CD14-positive monocyte (primary cell): ENCODE measurements at regions not wholly inside any gene's neighbourhood (a gene's known extent, or its start where the extent isn't known, plus 50 kb on each side); places are given as distances from the start of the nearest gene placed in this dataset.
A peak's percentile ranks its signal among the peaks of the same experiment; 100 is the strongest.

ENCODE experiments used
- DNase-seq, 3 donors: peaks; one replicate each; pipeline ENCODE4 v3.0.0-alpha.2; 2011 to 2022
- H2AFZ ChIP-seq: 2 replicates; pipeline ENCODE4 v1.6.0; 2012; ENCODE audit warnings: mild to moderate bottlenecking, low read depth, low read length, inconsistent platforms; ENCODE audit not compliant: insufficient read depth, poor library complexity, severe bottlenecking
- H3K27ac ChIP-seq, 2 donors: 1 replicate in 1 of 2; 2 replicates in 1 of 2; pipeline ENCODE4 v1.5.1; 2012 to 2013; ENCODE audit warnings: low read length in 2 of 2, control low read depth in 1 of 2, inconsistent platforms in 1 of 2, low read depth in 1 of 2, mild to moderate bottlenecking in 1 of 2
- H3K27me3 ChIP-seq, 2 donors: one replicate each; pipeline versions ENCODE4 v1.6.0 to v1.6.1; 2011 to 2013; ENCODE audit warnings: low read length in 2 of 2; ENCODE audit not compliant: control insufficient read depth in 2 of 2, insufficient read depth in 2 of 2
- H3K36me3 ChIP-seq, 2 donors: replicated peaks in 1 of 2; 1 replicate in 1 of 2; 2 replicates in 1 of 2; pipeline versions ENCODE4 v1.5.1 to v1.6.1; 2012 to 2013; ENCODE audit warnings: low read length in 2 of 2, control low read depth in 1 of 2, inconsistent platforms in 1 of 2, mild to moderate bottlenecking in 1 of 2; ENCODE audit not compliant: insufficient read depth in 2 of 2, control insufficient read depth in 1 of 2
- H3K4me1 ChIP-seq, 2 donors: 1 replicate in 1 of 2; 2 replicates in 1 of 2; pipeline versions ENCODE4 v1.5.1 to v1.6.1; 2012 to 2013; ENCODE audit warnings: low read length in 2 of 2, control low read depth in 1 of 2, inconsistent platforms in 1 of 2, mild to moderate bottlenecking in 1 of 2, moderate library complexity in 1 of 2; ENCODE audit not compliant: insufficient read depth in 2 of 2, control insufficient read depth in 1 of 2
- H3K4me2 ChIP-seq: replicated peaks from 2 replicates; pipeline ENCODE3; 2012; ENCODE audit warnings: low read length, moderate library complexity, mild to moderate bottlenecking; ENCODE audit not compliant: poor library complexity, severe bottlenecking; ENCODE audit errors: extremely low read depth
- H3K4me3 ChIP-seq, 3 experiments: fragments of 200-600 bp in 1 of 3; sonication (generic) in 1 of 3; replicated peaks in 1 of 3; 1 replicate in 2 of 3; 2 replicates in 1 of 3; pipeline ENCODE4 v1.5.1; 2011 to 2013; ENCODE audit warnings: low read length in 3 of 3, mild to moderate bottlenecking in 3 of 3, control low read depth in 2 of 3, low read depth in 2 of 3, inconsistent platforms in 1 of 3, moderate library complexity in 1 of 3
- H3K79me2 ChIP-seq: 2 replicates; pipeline ENCODE4 v1.6.0; 2012; ENCODE audit warnings: mild to moderate bottlenecking, control low read depth, inconsistent platforms, low read length, moderate library complexity; ENCODE audit not compliant: insufficient read depth
- H3K9ac ChIP-seq: 2 replicates; pipeline ENCODE4 v1.6.0; 2017; ENCODE audit warnings: low read length, mild to moderate bottlenecking; ENCODE audit not compliant: insufficient read depth, poor library complexity, severe bottlenecking
- H3K9me3 ChIP-seq, 2 donors: replicated peaks in 1 of 2; 1 replicate in 1 of 2; 2 replicates in 1 of 2; pipeline versions ENCODE4 v1.5.1 to v1.6.1; 2012 to 2013; ENCODE audit warnings: low read length in 2 of 2, control low read depth in 1 of 2; ENCODE audit not compliant: control insufficient read depth in 1 of 2, insufficient read depth in 1 of 2
- H4K20me1 ChIP-seq: 2 replicates; pipeline ENCODE4 v1.6.0; 2012; ENCODE audit warnings: mild to moderate bottlenecking, low read length, control low read depth, moderate library complexity; ENCODE audit not compliant: insufficient read depth
- H3K27ac Mint-ChIP-seq, 7 donors: one replicate each; pipeline ENCODE4 v1.8.0; 2020; ENCODE audit warnings: mild to moderate bottlenecking in 7 of 7, mixed read lengths in 7 of 7, moderate library complexity in 6 of 7, inconsistent platforms in 2 of 7
- H3K27me3 Mint-ChIP-seq, 3 donors: one replicate each; pipeline ENCODE4 v1.8.0; 2021 to 2022; ENCODE audit warnings: low read depth in 3 of 3, mild to moderate bottlenecking in 3 of 3, mixed read lengths in 3 of 3, moderate library complexity in 3 of 3, inconsistent platforms in 1 of 3
- H3K36me3 Mint-ChIP-seq, 2 donors: one replicate each; pipeline ENCODE4 v1.8.0; 2020; ENCODE audit warnings: mixed read lengths in 2 of 2, inconsistent platforms in 1 of 2, mild to moderate bottlenecking in 1 of 2
- H3K4me1 Mint-ChIP-seq: one replicate; pipeline ENCODE4 v1.8.0; 2020; ENCODE audit warnings: mild to moderate bottlenecking, mixed read lengths
- H3K4me3 Mint-ChIP-seq, 2 donors: one replicate each; pipeline ENCODE4 v1.8.0; 2020; ENCODE audit warnings: mild to moderate bottlenecking in 2 of 2, mixed read lengths in 2 of 2, moderate library complexity in 1 of 2
- H3K9me3 Mint-ChIP-seq, 7 donors: one replicate each; pipeline ENCODE4 v1.8.0; 2020 to 2022; ENCODE audit warnings: mixed read lengths in 7 of 7, mild to moderate bottlenecking in 6 of 7, moderate library complexity in 6 of 7, inconsistent platforms in 2 of 7
- CTCF ChIP-seq: fragments of 200-600 bp; IDR thresholded peaks from one replicate; pipeline ENCODE4 v1.8.0; 2022; ENCODE audit warnings: antibody characterized with exemption, mild to moderate bottlenecking
- WGBS: methylation state at CpG from one replicate; pipeline ENCODE4 v1.1.5; 2013; ENCODE audit warnings: missing lambda C conversion rate; ENCODE audit not compliant: insufficient coverage; 5-methylcytosine and 5-hydroxymethylcytosine counted together
- intact Hi-C, 2 donors: fragments of 100-400 bp; cut with micrococcal nuclease; formaldehyde crosslinking; loops; one replicate each; pipeline versions ENCODE4 v1.15.0 to v1.15.1; 2023

GRCh38 chr3:156763386-156763785 lies 62.8 kb upstream of the LEKR1 start:
- Histone ChIP-seq H2AFZ (no peak overlapping the region), H3K9me3 (no peaks in the 10 kb centered on the region), H3K36me3 (no peaks in the 10 kb centered on the region), H4K20me1 (no peaks in the 10 kb centered on the region), H3K4me2 (no peak overlapping the region), H3K4me3 (no peak overlapping the region), H3K4me1 (no peaks in the 10 kb centered on the region), H3K9ac (no peak overlapping the region), H3K27ac (no peak overlapping the region), H3K79me2 (no peaks in the 10 kb centered on the region), H3K27me3 (no peaks in the 10 kb centered on the region)
- intact Hi-C loops, result no loop called here
- TF ChIP-seq CTCF, result no peak
- Mint-ChIP-seq H3K27me3 (no peaks in the 10 kb centered on the region), H3K36me3 (no peaks in the 10 kb centered on the region), H3K4me1 (peaks cover 3% of the 10 kb centered on the region), H3K4me3 (no peak overlapping the region), H3K27ac (no peak overlapping the region), H3K9me3 (no peaks in the 10 kb centered on the region)
- no CpG with 5 or more reads among the region's 2 CpGs for WGBS
- no peak for DNase-seq

GRCh38 chr3:156763931-156764720 lies 62.0 kb upstream of the LEKR1 start:
- intact Hi-C loops, result no loop called here
- H4K20me1 ChIP-seq, result no peaks in the 10 kb centered on the region
- Mint-ChIP-seq H3K27ac (peak overlapping the region in 2 of 7 donors; percentile 10 to 53), H3K9me3 (no peaks in the 10 kb centered on the region), H3K36me3 (no peaks in the 10 kb centered on the region), H3K4me3 (no peak overlapping the region), H3K27me3 (no peaks in the 10 kb centered on the region), H3K4me1 (peaks cover 3% of the 10 kb centered on the region)
- no peaks in the 10 kb centered on the region for H3K4me1 ChIP-seq
- no peak overlapping the region for H3K27ac ChIP-seq
- no peaks in the 10 kb centered on the region for H3K36me3 ChIP-seq
- no peaks in the 10 kb centered on the region for H3K79me2 ChIP-seq
- H3K4me2 ChIP-seq, result no peak overlapping the region
- no peak for TF ChIP-seq CTCF
- no peak for DNase-seq
- no peak overlapping the region for H3K9ac ChIP-seq
- no peak overlapping the region for H2AFZ ChIP-seq
- no peak overlapping the region for H3K4me3 ChIP-seq
- H3K9me3 ChIP-seq, result no peaks in the 10 kb centered on the region
- no peaks in the 10 kb centered on the region for H3K27me3 ChIP-seq
- WGBS, result 92% methylated on average over 9 of the region's 12 CpGs
